BJ (cell line): ENCODE measurements at regions not wholly inside any gene's neighbourhood (a gene's known extent, or its start where the extent isn't known, plus 50 kb on each side); places are given as distances from the start of the nearest gene placed in this dataset.

Experiments used
- CTCF ChIA-PET: fragments of 350-600 bp; formaldehyde crosslinking; extraction: SDS; loops from one replicate; lab custom pipeline; 2021; ENCODE audit warnings: antibody characterized with exemption, inconsistent platforms; lab: Yijun Ruan, JAX
- POLR2A ChIA-PET: fragments of 300-600 bp; sonication (Branson Sonifier 250); formaldehyde crosslinking; extraction: SDS; loops from one replicate; lab custom pipeline; 2021; ENCODE audit warnings: antibody characterized with exemption; lab: Charles Lee
- DNase-seq: peaks from one replicate; pipeline ENCODE4 v3.0.0-alpha.2; 2011; ENCODE audit warnings: low read depth
- H3K27me3 ChIP-seq: 2 replicates; pipeline ENCODE4 v1.6.0; 2011; ENCODE audit warnings: low read length; ENCODE audit not compliant: control insufficient read depth, insufficient read depth
- H3K36me3 ChIP-seq: 2 replicates; pipeline ENCODE4 v1.5.1; 2011; ENCODE audit warnings: low read length; ENCODE audit not compliant: control insufficient read depth, insufficient read depth
- H3K4me3 ChIP-seq: 2 replicates; pipeline ENCODE4 v1.5.1; 2011; ENCODE audit warnings: low read depth, mild to moderate bottlenecking, control low read depth, low read length
- TF ChIP-seq, protein P1 (sequence below): IDR thresholded peaks from 2 replicates; pipeline ENCODE4 v1.5.1; 2011; ENCODE audit warnings: low read depth, mild to moderate bottlenecking, control low read depth, inconsistent platforms, low read length, moderate library complexity; ENCODE audit not compliant: insufficient read depth

DNA sequence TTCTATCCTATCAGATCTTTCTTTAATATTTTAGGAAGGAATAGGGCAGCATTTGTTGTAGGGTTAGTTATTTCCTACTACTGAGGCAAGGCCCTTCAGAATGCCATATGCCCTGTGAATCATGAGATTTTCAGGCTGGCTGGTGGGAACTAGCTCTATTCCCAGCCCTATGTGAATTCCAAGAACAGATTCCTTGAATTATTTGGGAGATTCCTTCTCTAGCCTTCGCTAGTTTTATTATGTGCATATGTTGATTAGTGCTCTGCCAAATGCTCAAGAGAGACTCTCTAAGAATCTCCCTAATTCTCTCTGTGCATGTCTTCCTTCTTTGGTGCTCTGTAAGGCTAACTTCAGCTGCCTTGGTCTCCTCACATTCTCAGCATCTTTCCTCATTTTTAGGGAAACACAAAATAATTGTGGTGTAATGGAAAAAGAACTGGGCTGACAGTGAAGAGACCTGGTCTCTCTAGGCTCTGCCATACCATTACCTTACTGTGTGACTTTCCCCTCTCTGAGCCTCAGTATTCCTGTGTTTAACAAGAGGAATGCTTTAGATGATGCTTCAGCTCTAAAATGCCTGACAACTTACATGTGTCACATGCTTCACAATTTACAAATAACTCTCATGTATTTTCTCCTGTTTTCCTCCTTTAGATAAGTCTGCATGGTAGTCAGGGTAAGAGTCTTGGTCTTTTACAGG lies 79.7 kb downstream of the VMA21 start:
- no peak overlapping the region for H3K4me3 ChIP-seq
- H3K27me3 ChIP-seq = no peaks in the 10 kb centered on the region
- H3K36me3 ChIP-seq = no peaks in the 10 kb centered on the region
- POLR2A ChIA-PET = no interaction called here
- TF ChIP-seq, protein P1, sequence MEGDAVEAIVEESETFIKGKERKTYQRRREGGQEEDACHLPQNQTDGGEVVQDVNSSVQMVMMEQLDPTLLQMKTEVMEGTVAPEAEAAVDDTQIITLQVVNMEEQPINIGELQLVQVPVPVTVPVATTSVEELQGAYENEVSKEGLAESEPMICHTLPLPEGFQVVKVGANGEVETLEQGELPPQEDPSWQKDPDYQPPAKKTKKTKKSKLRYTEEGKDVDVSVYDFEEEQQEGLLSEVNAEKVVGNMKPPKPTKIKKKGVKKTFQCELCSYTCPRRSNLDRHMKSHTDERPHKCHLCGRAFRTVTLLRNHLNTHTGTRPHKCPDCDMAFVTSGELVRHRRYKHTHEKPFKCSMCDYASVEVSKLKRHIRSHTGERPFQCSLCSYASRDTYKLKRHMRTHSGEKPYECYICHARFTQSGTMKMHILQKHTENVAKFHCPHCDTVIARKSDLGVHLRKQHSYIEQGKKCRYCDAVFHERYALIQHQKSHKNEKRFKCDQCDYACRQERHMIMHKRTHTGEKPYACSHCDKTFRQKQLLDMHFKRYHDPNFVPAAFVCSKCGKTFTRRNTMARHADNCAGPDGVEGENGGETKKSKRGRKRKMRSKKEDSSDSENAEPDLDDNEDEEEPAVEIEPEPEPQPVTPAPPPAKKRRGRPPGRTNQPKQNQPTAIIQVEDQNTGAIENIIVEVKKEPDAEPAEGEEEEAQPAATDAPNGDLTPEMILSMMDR = no peak
- CTCF ChIA-PET = no interaction called here
- DNase-seq = no peak

DNA sequence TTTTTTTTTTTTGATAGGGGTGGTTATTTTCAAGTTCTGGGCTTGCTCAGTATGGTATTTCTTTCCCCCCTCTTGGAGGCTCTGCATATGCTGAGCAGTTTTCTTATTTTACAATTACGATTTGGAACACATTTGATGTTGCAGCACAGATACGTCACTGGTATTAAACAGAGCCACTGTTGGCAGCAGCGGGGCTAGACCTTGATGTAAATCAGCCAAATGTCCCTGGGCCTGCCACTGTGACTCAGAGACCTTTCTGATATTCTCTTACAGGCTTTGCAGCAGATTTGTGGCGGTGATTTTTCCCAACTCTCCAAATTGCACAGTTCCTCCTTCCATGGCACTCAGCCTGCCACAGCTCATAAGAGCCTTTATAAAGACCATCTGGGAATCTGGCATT lies 81.1 kb downstream of the VMA21 start:
- TF ChIP-seq, protein P1 = no peak
- ChIA-PET POLR2A (no interaction called here), CTCF (no interaction called here)
- Histone ChIP-seq H3K4me3 (no peak overlapping the region), H3K36me3 (no peaks in the 10 kb centered on the region), H3K27me3 (no peaks in the 10 kb centered on the region)
- DNase-seq = no peak

DNA sequence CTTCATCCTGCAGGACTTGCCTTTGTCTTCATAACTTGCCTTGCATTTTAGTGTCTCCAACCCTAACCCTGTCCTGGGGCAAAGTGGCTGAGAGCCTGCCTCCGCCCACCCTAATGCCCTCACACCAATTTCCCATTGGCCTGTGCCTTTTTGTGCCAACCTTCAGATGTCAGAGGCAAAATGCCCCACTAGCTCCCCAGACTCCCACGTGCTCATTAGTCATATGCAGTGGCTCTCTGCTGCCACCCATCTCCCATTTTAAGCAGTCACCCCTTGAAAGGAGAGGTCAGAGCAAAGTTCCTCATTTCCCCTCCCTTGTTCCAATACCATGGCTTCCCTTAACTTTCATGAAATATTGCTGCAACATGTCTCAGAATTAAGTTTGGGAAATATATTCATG lies 74.8 kb upstream of the PASD1 start:
- no peaks in the 10 kb centered on the region for H3K27me3 ChIP-seq
- ChIA-PET POLR2A (no interaction called here), CTCF (no interaction called here)
- TF ChIP-seq, protein P1 = peak; percentile 17; the same call in 1 of the 2 replicates
- no peaks in the 10 kb centered on the region for H3K36me3 ChIP-seq
- H3K4me3 ChIP-seq = no peak overlapping the region
- DNase-seq = no peak

DNA sequence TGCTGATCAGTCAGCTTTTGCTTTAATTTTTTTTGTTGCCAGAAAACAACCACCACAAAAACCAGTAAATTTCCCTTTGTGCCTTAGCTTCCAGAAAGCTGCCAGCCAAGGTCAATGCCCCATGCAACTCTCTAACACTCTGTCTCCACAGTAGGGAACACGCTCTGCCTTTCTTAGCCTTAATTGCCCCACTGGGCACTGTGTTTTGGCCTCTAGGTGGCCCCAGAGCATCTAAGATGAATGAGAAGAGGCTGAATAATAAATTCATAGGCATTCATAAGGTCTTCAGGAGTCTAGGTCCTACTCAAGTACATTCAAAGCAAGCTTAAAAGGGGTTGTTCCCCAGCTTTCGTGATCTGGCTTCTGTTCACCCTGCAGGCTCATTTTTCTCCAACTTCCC lies 57.7 kb upstream of the PASD1 start:
- CTCF ChIA-PET = no interaction called here
- no peaks in the 10 kb centered on the region for H3K36me3 ChIP-seq
- no peak for DNase-seq
- no peaks in the 10 kb centered on the region for H3K27me3 ChIP-seq
- TF ChIP-seq, protein P1 = peak; percentile 40
- H3K4me3 ChIP-seq = no peak overlapping the region
- POLR2A ChIA-PET = no interaction called here

DNA sequence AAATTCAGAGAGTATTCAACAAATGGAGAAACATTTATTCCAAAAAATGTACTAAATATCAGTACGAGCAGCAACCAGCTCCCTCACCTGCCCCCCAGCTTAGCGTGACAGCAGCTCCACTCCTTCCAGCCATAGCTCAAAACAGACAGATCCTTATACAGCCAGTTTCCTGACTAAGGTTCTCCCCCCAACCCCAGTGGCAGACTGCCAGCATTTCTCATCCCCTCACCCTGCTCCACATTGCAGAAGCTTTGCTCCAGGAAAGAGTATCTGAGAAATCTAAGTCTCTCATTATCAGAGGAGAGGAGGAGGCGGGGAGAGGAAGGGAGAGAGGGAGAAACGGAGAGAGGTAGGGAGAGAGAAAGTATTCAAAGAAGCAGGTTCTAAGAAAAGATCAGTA lies 53.3 kb upstream of the PASD1 start:
- DNase-seq = no peak
- TF ChIP-seq, protein P1 = no peak
- Histone ChIP-seq H3K4me3 (no peak overlapping the region), H3K36me3 (no peaks in the 10 kb centered on the region), H3K27me3 (no peaks in the 10 kb centered on the region)
- ChIA-PET CTCF (no interaction called here), POLR2A (no interaction called here)
